HepG2 (cell line): ENCODE measurements at regions not wholly inside any gene's neighbourhood (a gene's known extent, or its start where the extent isn't known, plus 50 kb on each side); places are given as distances from the start of the nearest gene placed in this dataset.

ENCODE experiments used
- ATAC-seq: fragments of 200-7000 bp; cut with Tn5 transposase; 3 replicates; pipeline ENCODE4 v1.9.1; 2020; ENCODE audit warnings: mild to moderate bottlenecking, moderate library complexity
- BruUV-seq: library from RNA; stranded (reverse); fragments of 400-500 nt; replicated peaks from 2 replicates; lab custom pipeline; 2021; lab: Mats Ljungman, UMichigan
- CTCF ChIA-PET: fragments of 300-600 bp; formaldehyde crosslinking; extraction: SDS; loops from one replicate; lab custom pipeline; 2021; ENCODE audit warnings: low total read pairs, inconsistent platforms, low intra/inter-chr PET ratio; lab: Yijun Ruan, JAX
- POLR2A ChIA-PET: fragments of 350-600 bp; sonication (Branson Sonifier 250); formaldehyde crosslinking; loops from one replicate; lab custom pipeline; 2020; ENCODE audit warnings: antibody characterized with exemption, inconsistent platforms; lab: Yijun Ruan, JAX
- DNase-seq: peaks from one replicate; pipeline ENCODE4 v3.0.0-alpha.2; 2015; ENCODE audit warnings: low spot score
- FAIRE-seq: peaks from 3 replicates; lab custom pipeline; 2011; peaks lifted over from hg19 to GRCh38; lab: Jason Lieb, UNC
- H2AFZ ChIP-seq: one replicate; pipeline ENCODE4 v1.6.1; 2011; ENCODE audit warnings: low read length, inconsistent platforms
- H3K27ac ChIP-seq: fragments of 300-600 bp; 3 replicates; pipeline ENCODE4 v1.8.0; 2011; ENCODE audit warnings: mixed run types, mild to moderate bottlenecking, mixed read lengths, low read length, inconsistent platforms; ENCODE audit not compliant: insufficient read depth; ENCODE audit errors: extremely low read length
- H3K27me3 ChIP-seq, 2 experiments: fragments of 200-600 bp in 1 of 2; 2 replicates in 1 of 2; 3 replicates in 1 of 2; pipeline versions ENCODE4 v1.6.0 to v1.8.0; 2011; ENCODE audit warnings: low read length in 2 of 2, mild to moderate bottlenecking in 2 of 2, moderate library complexity in 2 of 2, inconsistent platforms in 1 of 2; ENCODE audit not compliant: insufficient read depth in 2 of 2, control insufficient read depth in 1 of 2
- H3K36me3 ChIP-seq, 2 experiments: fragments of 200-600 bp in 1 of 2; replicated peaks in 1 of 2; 2 replicates in 1 of 2; 3 replicates in 1 of 2; pipeline versions ENCODE4 v1.5.1 to v1.8.0; 2011; ENCODE audit warnings: low read length in 2 of 2, inconsistent platforms in 1 of 2; ENCODE audit not compliant: insufficient read depth in 2 of 2, control insufficient read depth in 1 of 2
- H3K4me1 ChIP-seq: 2 replicates; pipeline ENCODE4 v1.5.1; 2012; ENCODE audit warnings: low read length, inconsistent platforms; ENCODE audit not compliant: insufficient read depth
- H3K4me2 ChIP-seq: 2 replicates; pipeline ENCODE4 v1.6.0; 2011; ENCODE audit warnings: low read depth, low read length, inconsistent platforms
- H3K4me3 ChIP-seq, 3 experiments: fragments of 200-600 bp in 1 of 3; sonication (generic), shearing (Covaris generic) in 1 of 3; replicated peaks in 1 of 3; 2 replicates each; pipeline ENCODE4 v1.5.1; 2011 to 2016; ENCODE audit warnings: low read length in 3 of 3, inconsistent platforms in 2 of 3, low read depth in 2 of 3, mild to moderate bottlenecking in 2 of 3, control low read depth in 1 of 3, mixed read lengths in 1 of 3; ENCODE audit not compliant: insufficient read depth in 1 of 3
- H3K79me2 ChIP-seq: one replicate; pipeline ENCODE4 v1.6.1; 2011; ENCODE audit warnings: low read length, inconsistent platforms; ENCODE audit not compliant: insufficient read depth
- H3K9ac ChIP-seq: 2 replicates; pipeline ENCODE4 v1.6.0; 2011; ENCODE audit warnings: mild to moderate bottlenecking, low read depth, low read length, inconsistent platforms; ENCODE audit not compliant: insufficient read depth
- H3K9me3 ChIP-seq: 2 replicates; pipeline ENCODE4 v1.5.1; 2012; ENCODE audit warnings: mild to moderate bottlenecking, low read length
- H4K20me1 ChIP-seq: 2 replicates; pipeline ENCODE4 v1.6.0; 2011; ENCODE audit warnings: inconsistent platforms, mild to moderate bottlenecking, low read length, moderate library complexity; ENCODE audit not compliant: insufficient read depth
- ATRX ChIP-seq: sonication (generic); formaldehyde crosslinking; IDR thresholded peaks from 2 replicates; pipeline ENCODE4 v1.4.0; 2020; ENCODE audit warnings: missing genetic modification reagents, borderline replicate concordance
- HMGA1 ChIP-seq: sonication (generic); formaldehyde crosslinking; conservative IDR thresholded peaks from 2 replicates; pipeline ENCODE4 v1.4.0; 2020; ENCODE audit warnings: missing genetic modification reagents
- MAFK ChIP-seq, 2 experiments: IDR thresholded peaks in 1 of 2; conservative IDR thresholded peaks in 1 of 2; 2 replicates each; pipeline ENCODE4 v1.6.1; 2011; ENCODE audit warnings: improper control_type of control experiment in 2 of 2, low read length in 2 of 2
- MIER2 ChIP-seq: IDR thresholded peaks from 2 replicates; pipeline ENCODE4 v1.6.1; 2016; ENCODE audit warnings: missing biosample characterization, missing genetic modification reagents
- TCF7 ChIP-seq: sonication (generic); IDR thresholded peaks from 2 replicates; pipeline ENCODE4 v1.6.1; 2016; ENCODE audit warnings: antibody characterized with exemption, low read depth
- U2AF2 ChIP-seq: fragments of 200-400 bp; formaldehyde crosslinking; IDR thresholded peaks from 2 replicates; pipeline ENCODE4 v1.6.1; 2017; ENCODE audit warnings: low read depth, mild to moderate bottlenecking, low read length
- ZNF577 ChIP-seq: sonication (generic); formaldehyde crosslinking; IDR thresholded peaks from 2 replicates; pipeline ENCODE4 v1.4.0; 2020; ENCODE audit warnings: mild to moderate bottlenecking, low read depth, missing genetic modification reagents, borderline replicate concordance
- ZNF607 ChIP-seq: sonication (generic); formaldehyde crosslinking; IDR thresholded peaks from 2 replicates; pipeline ENCODE4 v1.5.1; 2020; ENCODE audit warnings: missing genetic modification reagents, mild to moderate bottlenecking, borderline replicate concordance
- ZNF790 ChIP-seq: sonication (generic); formaldehyde crosslinking; IDR thresholded peaks from 2 replicates; pipeline ENCODE4 v1.8.0; 2022; ENCODE audit warnings: missing genetic modification reagents, mild to moderate bottlenecking, borderline replicate concordance
- ZNF841 ChIP-seq: sonication (generic); formaldehyde crosslinking; IDR thresholded peaks from 2 replicates; pipeline ENCODE4 v1.8.1; 2023; ENCODE audit warnings: missing genetic modification reagents, borderline replicate concordance
- WGBS: methylation state at CpG from one replicate; pipeline ENCODE4 v1.1.6; 2017; ENCODE audit warnings: low lambda C conversion rate; 5-methylcytosine and 5-hydroxymethylcytosine counted together
- in situ Hi-C: cut with HindIII; loops from 2 replicates; pipeline ENCODE4 v1.10.0; 2017; ENCODE audit warnings: low pct_unique_long_range_greater_than_20kb; ENCODE audit not compliant: extremely low pct_ligation_motif_present
- intact Hi-C: fragments of 100-400 bp; cut with micrococcal nuclease; formaldehyde crosslinking; loops from one replicate; pipeline ENCODE4 v1.10.0; 2022; ENCODE audit not compliant: unreplicated experiment
- TF ChIP-seq, protein P1 (sequence below): sonication (generic); formaldehyde crosslinking; conservative IDR thresholded peaks from 2 replicates; pipeline ENCODE4 v1.8.0; 2022; ENCODE audit warnings: missing genetic modification reagents
- TF ChIP-seq, protein P2 (sequence below): sonication (generic); formaldehyde crosslinking; IDR thresholded peaks from 2 replicates; pipeline ENCODE4 v1.4.0; 2020; ENCODE audit warnings: mild to moderate bottlenecking, missing genetic modification reagents, borderline replicate concordance
- TF ChIP-seq, protein P3 (sequence below): sonication (generic); formaldehyde crosslinking; IDR thresholded peaks from 2 replicates; pipeline ENCODE4 v1.4.0; 2020; ENCODE audit warnings: mild to moderate bottlenecking, missing genetic modification reagents
- TF ChIP-seq, protein P4 (sequence below): fragments of 450-650 bp; IDR thresholded peaks from 2 replicates; pipeline ENCODE4 v1.6.1; 2016

DNA sequence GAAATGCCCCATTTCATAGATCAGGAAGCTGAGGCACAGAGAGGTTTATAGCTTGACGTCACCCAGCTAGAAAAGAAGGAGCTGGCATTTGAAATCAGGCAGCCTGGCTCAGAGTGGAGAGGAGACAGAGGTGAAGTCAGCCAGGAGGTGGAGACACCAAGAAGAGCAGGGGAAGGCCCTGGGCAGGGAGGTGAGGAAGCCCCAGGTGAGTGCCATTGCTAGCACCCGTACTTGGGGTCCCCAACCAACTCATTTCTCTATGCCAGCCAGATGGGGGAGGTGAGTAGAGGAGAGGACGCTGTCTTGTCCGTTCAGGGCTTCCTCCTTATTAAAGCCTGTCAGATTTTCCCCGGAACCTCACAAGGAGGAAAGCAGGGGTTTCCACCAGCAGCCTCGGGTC, 149.6 kb upstream of the TLE3 start:
- intact Hi-C loops = no loop called here
- DNase-seq = no peak
- ATAC-seq = no peak
- peaks cover 4% of the 10 kb centered on the region; the same call in 1 of the 2 replicates for H4K20me1 ChIP-seq
- H3K9me3 ChIP-seq = no peaks in the 10 kb centered on the region
- H3K4me2 ChIP-seq = no peak overlapping the region
- H3K4me1 ChIP-seq = peaks cover 8% of the 10 kb centered on the region; the same call in 1 of the 2 replicates
- H2AFZ ChIP-seq = no peak overlapping the region
- in situ Hi-C loops = no loop called here
- no peak for FAIRE-seq
- H3K27me3 ChIP-seq = peaks cover 6 to 33% of the 10 kb centered on the region in 2 experiments; a peak in 4 of 5 replicates
- no peaks in the 10 kb centered on the region for H3K79me2 ChIP-seq
- H3K27ac ChIP-seq = no peak overlapping the region
- H3K36me3 ChIP-seq = no peaks in the 10 kb centered on the region
- BruUV-seq = no TSS peak
- WGBS = 18% methylated on average over 3 of the region's 6 CpGs
- ChIA-PET POLR2A (no interaction called here), CTCF (no interaction called here)
- no peak overlapping the region for H3K9ac ChIP-seq
- H3K4me3 ChIP-seq = no peak overlapping the region
- TF ChIP-seq ATRX (CRISPR knock-in tag) (no peak), ZNF790 (CRISPR knock-in tag) (no peak), MAFK (conservative IDR thresholded peaks at IDR 0.05 in 1 of 2, IDR thresholded peaks at IDR 0.05 in 1 of 2; ENCODE audit: low read length in 2 of 2) (no peak), U2AF2 (no peak), MIER2 (CRISPR knock-in tag) (no peak), ZNF841 (CRISPR knock-in tag) (no peak), ZNF577 (CRISPR knock-in tag) (no peak), TCF7 (no peak), HMGA1 (CRISPR knock-in tag) (no peak), ZNF607 (CRISPR knock-in tag) (no peak)
- TF ChIP-seq, protein P1, sequence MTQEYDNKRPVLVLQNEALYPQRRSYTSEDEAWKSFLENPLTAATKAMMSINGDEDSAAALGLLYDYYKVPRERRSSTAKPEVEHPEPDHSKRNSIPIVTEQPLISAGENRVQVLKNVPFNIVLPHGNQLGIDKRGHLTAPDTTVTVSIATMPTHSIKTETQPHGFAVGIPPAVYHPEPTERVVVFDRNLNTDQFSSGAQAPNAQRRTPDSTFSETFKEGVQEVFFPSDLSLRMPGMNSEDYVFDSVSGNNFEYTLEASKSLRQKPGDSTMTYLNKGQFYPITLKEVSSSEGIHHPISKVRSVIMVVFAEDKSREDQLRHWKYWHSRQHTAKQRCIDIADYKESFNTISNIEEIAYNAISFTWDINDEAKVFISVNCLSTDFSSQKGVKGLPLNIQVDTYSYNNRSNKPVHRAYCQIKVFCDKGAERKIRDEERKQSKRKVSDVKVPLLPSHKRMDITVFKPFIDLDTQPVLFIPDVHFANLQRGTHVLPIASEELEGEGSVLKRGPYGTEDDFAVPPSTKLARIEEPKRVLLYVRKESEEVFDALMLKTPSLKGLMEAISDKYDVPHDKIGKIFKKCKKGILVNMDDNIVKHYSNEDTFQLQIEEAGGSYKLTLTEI (CRISPR knock-in tag) = no peak
- TF ChIP-seq, protein P2, sequence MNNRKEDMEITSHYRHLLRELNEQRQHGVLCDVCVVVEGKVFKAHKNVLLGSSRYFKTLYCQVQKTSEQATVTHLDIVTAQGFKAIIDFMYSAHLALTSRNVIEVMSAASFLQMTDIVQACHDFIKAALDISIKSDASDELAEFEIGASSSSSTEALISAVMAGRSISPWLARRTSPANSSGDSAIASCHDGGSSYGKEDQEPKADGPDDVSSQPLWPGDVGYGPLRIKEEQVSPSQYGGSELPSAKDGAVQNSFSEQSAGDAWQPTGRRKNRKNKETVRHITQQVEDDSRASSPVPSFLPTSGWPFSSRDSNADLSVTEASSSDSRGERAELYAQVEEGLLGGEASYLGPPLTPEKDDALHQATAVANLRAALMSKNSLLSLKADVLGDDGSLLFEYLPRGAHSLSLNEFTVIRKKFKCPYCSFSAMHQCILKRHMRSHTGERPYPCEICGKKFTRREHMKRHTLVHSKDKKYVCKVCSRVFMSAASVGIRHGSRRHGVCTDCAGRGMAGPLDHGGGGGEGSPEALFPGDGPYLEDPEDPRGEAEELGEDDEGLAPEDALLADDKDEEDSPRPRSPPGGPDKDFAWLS (CRISPR knock-in tag) = no peak
- TF ChIP-seq, protein P3, sequence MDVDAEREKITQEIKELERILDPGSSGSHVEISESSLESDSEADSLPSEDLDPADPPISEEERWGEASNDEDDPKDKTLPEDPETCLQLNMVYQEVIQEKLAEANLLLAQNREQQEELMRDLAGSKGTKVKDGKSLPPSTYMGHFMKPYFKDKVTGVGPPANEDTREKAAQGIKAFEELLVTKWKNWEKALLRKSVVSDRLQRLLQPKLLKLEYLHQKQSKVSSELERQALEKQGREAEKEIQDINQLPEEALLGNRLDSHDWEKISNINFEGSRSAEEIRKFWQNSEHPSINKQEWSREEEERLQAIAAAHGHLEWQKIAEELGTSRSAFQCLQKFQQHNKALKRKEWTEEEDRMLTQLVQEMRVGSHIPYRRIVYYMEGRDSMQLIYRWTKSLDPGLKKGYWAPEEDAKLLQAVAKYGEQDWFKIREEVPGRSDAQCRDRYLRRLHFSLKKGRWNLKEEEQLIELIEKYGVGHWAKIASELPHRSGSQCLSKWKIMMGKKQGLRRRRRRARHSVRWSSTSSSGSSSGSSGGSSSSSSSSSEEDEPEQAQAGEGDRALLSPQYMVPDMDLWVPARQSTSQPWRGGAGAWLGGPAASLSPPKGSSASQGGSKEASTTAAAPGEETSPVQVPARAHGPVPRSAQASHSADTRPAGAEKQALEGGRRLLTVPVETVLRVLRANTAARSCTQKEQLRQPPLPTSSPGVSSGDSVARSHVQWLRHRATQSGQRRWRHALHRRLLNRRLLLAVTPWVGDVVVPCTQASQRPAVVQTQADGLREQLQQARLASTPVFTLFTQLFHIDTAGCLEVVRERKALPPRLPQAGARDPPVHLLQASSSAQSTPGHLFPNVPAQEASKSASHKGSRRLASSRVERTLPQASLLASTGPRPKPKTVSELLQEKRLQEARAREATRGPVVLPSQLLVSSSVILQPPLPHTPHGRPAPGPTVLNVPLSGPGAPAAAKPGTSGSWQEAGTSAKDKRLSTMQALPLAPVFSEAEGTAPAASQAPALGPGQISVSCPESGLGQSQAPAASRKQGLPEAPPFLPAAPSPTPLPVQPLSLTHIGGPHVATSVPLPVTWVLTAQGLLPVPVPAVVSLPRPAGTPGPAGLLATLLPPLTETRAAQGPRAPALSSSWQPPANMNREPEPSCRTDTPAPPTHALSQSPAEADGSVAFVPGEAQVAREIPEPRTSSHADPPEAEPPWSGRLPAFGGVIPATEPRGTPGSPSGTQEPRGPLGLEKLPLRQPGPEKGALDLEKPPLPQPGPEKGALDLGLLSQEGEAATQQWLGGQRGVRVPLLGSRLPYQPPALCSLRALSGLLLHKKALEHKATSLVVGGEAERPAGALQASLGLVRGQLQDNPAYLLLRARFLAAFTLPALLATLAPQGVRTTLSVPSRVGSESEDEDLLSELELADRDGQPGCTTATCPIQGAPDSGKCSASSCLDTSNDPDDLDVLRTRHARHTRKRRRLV (CRISPR knock-in tag) = no peak
- TF ChIP-seq, protein P4, sequence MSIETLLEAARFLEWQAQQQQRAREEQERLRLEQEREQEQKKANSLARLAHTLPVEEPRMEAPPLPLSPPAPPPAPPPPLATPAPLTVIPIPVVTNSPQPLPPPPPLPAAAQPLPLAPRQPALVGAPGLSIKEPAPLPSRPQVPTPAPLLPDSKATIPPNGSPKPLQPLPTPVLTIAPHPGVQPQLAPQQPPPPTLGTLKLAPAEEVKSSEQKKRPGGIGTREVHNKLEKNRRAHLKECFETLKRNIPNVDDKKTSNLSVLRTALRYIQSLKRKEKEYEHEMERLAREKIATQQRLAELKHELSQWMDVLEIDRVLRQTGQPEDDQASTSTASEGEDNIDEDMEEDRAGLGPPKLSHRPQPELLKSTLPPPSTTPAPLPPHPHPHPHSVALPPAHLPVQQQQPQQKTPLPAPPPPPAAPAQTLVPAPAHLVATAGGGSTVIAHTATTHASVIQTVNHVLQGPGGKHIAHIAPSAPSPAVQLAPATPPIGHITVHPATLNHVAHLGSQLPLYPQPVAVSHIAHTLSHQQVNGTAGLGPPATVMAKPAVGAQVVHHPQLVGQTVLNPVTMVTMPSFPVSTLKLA = no peak
